Spleen (tissue), 11 donors: ENCODE measurements at regions not wholly inside any gene's neighbourhood (a gene's known extent, or its start where the extent isn't known, plus 50 kb on each side); places are given as distances from the start of the nearest gene placed in this dataset.

Experiments used
- DNase-seq: peaks from one replicate; pipeline ENCODE4 v3.0.0-alpha.2; 2020
- H3K27ac ChIP-seq, 8 donors: fragments of 200-600 bp; sonication (generic) in 7 of 8; 1 replicate in 4 of 8; 2 replicates in 4 of 8; pipeline versions ENCODE4 v1.5.0 to v1.8.0; 2016 to 2021; ENCODE audit warnings: inconsistent platforms in 4 of 8, mild to moderate bottlenecking in 4 of 8, moderate library complexity in 1 of 8
- H3K27me3 ChIP-seq, 7 donors: fragments of 200-600 bp; sonication (generic) in 6 of 7; replicated peaks in 1 of 7; 1 replicate in 4 of 7; 2 replicates in 3 of 7; pipeline versions ENCODE4 v1.5.0 to v1.8.0; 2016 to 2021; ENCODE audit warnings: inconsistent platforms in 3 of 7, mild to moderate bottlenecking in 1 of 7
- H3K36me3 ChIP-seq, 6 donors: fragments of 200-600 bp; sonication (generic) in 5 of 6; 1 replicate in 4 of 6; 2 replicates in 2 of 6; pipeline versions ENCODE4 v1.5.0 to v1.8.0; 2016 to 2021; ENCODE audit warnings: inconsistent platforms in 2 of 6
- H3K4me1 ChIP-seq, 6 donors: fragments of 200-600 bp; sonication (generic) in 5 of 6; 1 replicate in 3 of 6; 2 replicates in 3 of 6; pipeline versions ENCODE4 v1.5.0 to v1.8.0; 2016 to 2021; ENCODE audit warnings: inconsistent platforms in 3 of 6
- H3K4me3 ChIP-seq, 8 donors: fragments of 200-600 bp; sonication (generic) in 7 of 8; 1 replicate in 4 of 8; 2 replicates in 4 of 8; pipeline versions ENCODE4 v1.5.0 to v1.8.0; 2016 to 2021; ENCODE audit warnings: inconsistent platforms in 4 of 8, mild to moderate bottlenecking in 4 of 8, moderate library complexity in 2 of 8
- H3K9me3 ChIP-seq, 8 donors: fragments of 200-600 bp; sonication (generic) in 7 of 8; 1 replicate in 4 of 8; 2 replicates in 4 of 8; pipeline versions ENCODE4 v1.5.0 to v1.8.0; 2016 to 2021; ENCODE audit warnings: inconsistent platforms in 4 of 8
- CTCF ChIP-seq, 11 experiments: fragments of 200-600 bp in 7 of 11; fragments of 450-650 bp in 4 of 11; sonication (generic) in 4 of 11; IDR thresholded peaks in 8 of 11; conservative IDR thresholded peaks in 3 of 11; 1 replicate in 7 of 11; 2 replicates in 4 of 11; pipeline versions ENCODE4 v1.4.0 to v1.8.0; 2016 to 2021; ENCODE audit warnings: antibody characterized with exemption in 11 of 11, inconsistent platforms in 4 of 11, mild to moderate bottlenecking in 1 of 11
- POLR2A ChIP-seq, 3 donors: fragments of 450-650 bp; IDR thresholded peaks; one replicate each; pipeline ENCODE4 v1.5.1; 2017; ENCODE audit warnings: antibody characterized with exemption in 3 of 3, mild to moderate bottlenecking in 1 of 3
- POLR2AphosphoS5 ChIP-seq, 3 donors: sonication (generic); formaldehyde crosslinking; IDR thresholded peaks; one replicate each; pipeline ENCODE4 v1.5.1; 2017; ENCODE audit warnings: antibody characterized with exemption in 3 of 3
- WGBS, 5 donors: extraction: QIAGEN DNeasy Blood & Tissue Kit in 3 of 5; methylation state at CpG; one replicate each; pipeline versions ENCODE4 v1.1.5 to v1.1.7; 2013 to 2018; 5-methylcytosine and 5-hydroxymethylcytosine counted together
- intact Hi-C: fragments of 100-400 bp; cut with DNase I; formaldehyde crosslinking; loops from one replicate; pipeline ENCODE4 v1.15.0; 2023; ENCODE audit warnings: low total_unique reads
- donor health status: healthy with polysubstance abuse.
- donor health status: DM: no; HTN: no; CAD: no; lungs with moderate emphysema.
- donor health status: DM: no; HTN: no; CAD: no.
- donor health status: Bipolar disorder and iron deficiency.
- donor health status: healthy.
- donor health status: DM: no; HTN: no; CAD: no.
- donor health status: DM: yes; HTN: yes; CAD: no.

GRCh38 chr4:119709418-119709817 lies 80.8 kb upstream of the PDE5A start:
- Histone ChIP-seq H3K4me1 (no peaks in the 10 kb centered on the region), H3K27me3 (no peaks in the 10 kb centered on the region), H3K4me3 (no peak overlapping the region), H3K27ac (no peak overlapping the region), H3K9me3 (peaks cover 0 to 11% (median 2%) of the 10 kb centered on the region in 8 donors), H3K36me3 (no peaks in the 10 kb centered on the region)
- TF ChIP-seq POLR2A (IDR thresholded peaks at IDR 0.05) (no peak), CTCF (IDR thresholded peaks at IDR 0.05 in 8 of 11, conservative IDR thresholded peaks at IDR 0.05 in 3 of 11) (no peak), POLR2AphosphoS5 (IDR thresholded peaks at IDR 0.05) (no peak)
- DNase-seq = no peak
- 80 to 94% (median 84%) methylated on average over 2 of the region's 2 CpGs for WGBS, 5 donors
- intact Hi-C loops = no loop called here

GRCh38 chr4:119707336-119707735 lies 78.7 kb upstream of the PDE5A start:
- TF ChIP-seq CTCF (IDR thresholded peaks at IDR 0.05 in 8 of 11, conservative IDR thresholded peaks at IDR 0.05 in 3 of 11) (no peak), POLR2A (IDR thresholded peaks at IDR 0.05) (no peak), POLR2AphosphoS5 (IDR thresholded peaks at IDR 0.05) (no peak)
- no peak overlapping the region for H3K27ac ChIP-seq
- DNase-seq = no peak
- intact Hi-C loops = no loop called here
- WGBS, 5 donors = 89 to 95% (median 93%) methylated on average over 3 of the region's 3 CpGs
- H3K4me3 ChIP-seq = no peak overlapping the region
- no peaks in the 10 kb centered on the region for H3K4me1 ChIP-seq
- H3K36me3 ChIP-seq = no peaks in the 10 kb centered on the region
- H3K9me3 ChIP-seq = peaks cover 0 to 8% (median 2%) of the 10 kb centered on the region in 8 donors
- H3K27me3 ChIP-seq = no peaks in the 10 kb centered on the region

GRCh38 chr4:119706804-119707203 lies 78.2 kb upstream of the PDE5A start:
- Histone ChIP-seq H3K4me1 (no peaks in the 10 kb centered on the region), H3K27ac (no peak overlapping the region), H3K36me3 (no peaks in the 10 kb centered on the region), H3K4me3 (no peak overlapping the region), H3K27me3 (no peaks in the 10 kb centered on the region), H3K9me3 (peaks cover 0 to 3% (median under 1%) of the 10 kb centered on the region in 8 donors)
- no peak for DNase-seq
- TF ChIP-seq POLR2A (IDR thresholded peaks at IDR 0.05) = no peak
- no peak for TF ChIP-seq POLR2AphosphoS5 (IDR thresholded peaks at IDR 0.05)
- intact Hi-C loops = no loop called here

GRCh38 chr4:119697887-119698393 lies 69.3 kb upstream of the PDE5A start:
- intact Hi-C loops = no loop called here
- H3K36me3 ChIP-seq = no peaks in the 10 kb centered on the region
- H3K4me3 ChIP-seq = no peak overlapping the region
- TF ChIP-seq POLR2AphosphoS5 (IDR thresholded peaks at IDR 0.05) (no peak), CTCF (IDR thresholded peaks at IDR 0.05 in 8 of 11, conservative IDR thresholded peaks at IDR 0.05 in 3 of 11) (no peak), POLR2A (IDR thresholded peaks at IDR 0.05) (no peak)
- no peaks in the 10 kb centered on the region for H3K9me3 ChIP-seq
- no peaks in the 10 kb centered on the region for H3K4me1 ChIP-seq
- WGBS, 5 donors = 66 to 83% (median 74%) methylated on average over 4 of the region's 4 CpGs
- no peak for DNase-seq
- H3K27ac ChIP-seq = no peak overlapping the region
- no peaks in the 10 kb centered on the region for H3K27me3 ChIP-seq

GRCh38 chr4:119696963-119697362 lies 68.4 kb upstream of the PDE5A start:
- Histone ChIP-seq H3K4me3 (no peak overlapping the region), H3K27ac (no peak overlapping the region), H3K4me1 (no peaks in the 10 kb centered on the region), H3K27me3 (no peaks in the 10 kb centered on the region), H3K36me3 (no peaks in the 10 kb centered on the region), H3K9me3 (peaks cover 0 to 2% (median 0%) of the 10 kb centered on the region in 8 donors)
- DNase-seq = no peak
- intact Hi-C loops = no loop called here
- TF ChIP-seq CTCF (IDR thresholded peaks at IDR 0.05 in 8 of 11, conservative IDR thresholded peaks at IDR 0.05 in 3 of 11) = no peak
- no peak for TF ChIP-seq POLR2A (IDR thresholded peaks at IDR 0.05)
- no peak for TF ChIP-seq POLR2AphosphoS5 (IDR thresholded peaks at IDR 0.05)
